Neural cell (in vitro differentiated cells): ENCODE measurements at regions not wholly inside any gene's neighbourhood (a gene's known extent, or its start where the extent isn't known, plus 50 kb on each side); places are given as distances from the start of the nearest gene placed in this dataset.

ENCODE experiments used
- H2AFZ ChIP-seq: fragments of 200-600, 300-800 bp; sonication (generic), shearing (Covaris generic); 2 replicates; pipeline ENCODE4 v1.6.0; 2014; ENCODE audit warnings: low read depth, mild to moderate bottlenecking, antibody characterized with exemption, low read length, moderate library complexity
- H3F3A ChIP-seq: fragments of 200-600 bp; shearing (Covaris generic); 2 replicates; pipeline ENCODE4 v1.6.1; 2016; ENCODE audit warnings: mild to moderate bottlenecking, moderate library complexity, mixed read lengths, antibody characterized with exemption, low read length; ENCODE audit not compliant: insufficient read depth, poor library complexity, severe bottlenecking
- H3K27ac ChIP-seq: fragments of 200-600, 300-800 bp; sonication (generic), shearing (Covaris generic); 2 replicates; pipeline ENCODE4 v1.5.1; 2014; ENCODE audit warnings: mild to moderate bottlenecking, low read length, moderate library complexity
- H3K27me3 ChIP-seq: fragments of 300-800, 200-600 bp; sonication (generic), shearing (Covaris generic); 2 replicates; pipeline ENCODE4 v1.6.0; 2014; ENCODE audit warnings: mild to moderate bottlenecking, low read depth, low read length, moderate library complexity; ENCODE audit not compliant: insufficient read depth
- H3K36me3 ChIP-seq: fragments of 300-800, 200-600 bp; sonication (generic), shearing (Covaris generic); 2 replicates; pipeline ENCODE4 v1.5.1; 2014; ENCODE audit warnings: mild to moderate bottlenecking, antibody characterized with exemption, low read length, moderate library complexity; ENCODE audit not compliant: insufficient read depth
- H3K4me2 ChIP-seq: fragments of 300-800, 200-600 bp; sonication (generic), shearing (Covaris generic); 2 replicates; pipeline ENCODE4 v1.6.0; 2014; ENCODE audit warnings: mild to moderate bottlenecking, low read length
- H3K4me3 ChIP-seq: fragments of 300-800, 200-600 bp; sonication (generic), shearing (Covaris generic); 2 replicates; pipeline ENCODE4 v1.5.1; 2014; ENCODE audit warnings: mild to moderate bottlenecking, low read length, moderate library complexity
- H3K79me2 ChIP-seq: fragments of 200-600 bp; shearing (Covaris generic); replicated peaks from 2 replicates; pipeline ENCODE4 v1.6.0; 2014; ENCODE audit warnings: mild to moderate bottlenecking, low read length, moderate library complexity; ENCODE audit not compliant: insufficient read depth
- H3K9ac ChIP-seq: fragments of 300-800, 200-600 bp; sonication (generic), shearing (Covaris generic); 2 replicates; pipeline ENCODE4 v1.6.1; 2016; ENCODE audit warnings: mild to moderate bottlenecking, low read length, mixed read lengths
- H3K9me2 ChIP-seq: fragments of 200-600 bp; shearing (Covaris generic); 2 replicates; pipeline ENCODE4 v1.6.1; 2016; ENCODE audit warnings: mild to moderate bottlenecking, low read length, mixed read lengths; ENCODE audit not compliant: insufficient read depth
- H3K9me3 ChIP-seq: fragments of 200-600, 300-800 bp; sonication (generic), shearing (Covaris generic); 2 replicates; pipeline ENCODE4 v1.6.1; 2016; ENCODE audit warnings: mild to moderate bottlenecking, mixed run types, low read length, moderate library complexity, mixed read lengths
- H4K20me1 ChIP-seq: fragments of 200-600 bp; shearing (Covaris generic); 2 replicates; pipeline ENCODE4 v1.6.1; 2016; ENCODE audit warnings: mild to moderate bottlenecking, mixed run types; ENCODE audit not compliant: insufficient read depth
- EP300 ChIP-seq: fragments of 450-650 bp; conservative IDR thresholded peaks from 2 replicates; pipeline ENCODE4 v1.6.1; 2014; ENCODE audit warnings: antibody characterized with exemption, mild to moderate bottlenecking, moderate library complexity; ENCODE audit not compliant: poor library complexity, severe bottlenecking
- EZH2 ChIP-seq: fragments of 200-600, 300-800 bp; shearing (Covaris generic), sonication (generic); IDR thresholded peaks from 2 replicates; pipeline ENCODE4 v1.6.1; 2014; ENCODE audit warnings: antibody characterized with exemption, low read length, borderline replicate concordance, mild to moderate bottlenecking; ENCODE audit not compliant: insufficient read depth, poor library complexity, severe bottlenecking
- MXI1 ChIP-seq: fragments of 450-650 bp; conservative IDR thresholded peaks from 2 replicates; pipeline ENCODE4 v1.6.1; 2014; ENCODE audit warnings: antibody characterized with exemption, mild to moderate bottlenecking; ENCODE audit not compliant: poor library complexity, severe bottlenecking
- POLR2AphosphoS5 ChIP-seq: IDR thresholded peaks from 2 replicates; pipeline ENCODE4 v1.6.1; 2012
- RAD21 ChIP-seq: fragments of 450-650 bp; conservative IDR thresholded peaks from 2 replicates; pipeline ENCODE4 v1.6.1; 2014; ENCODE audit warnings: antibody characterized with exemption, mild to moderate bottlenecking, moderate library complexity
- SMC3 ChIP-seq: fragments of 450-650 bp; conservative IDR thresholded peaks from 2 replicates; pipeline ENCODE4 v1.6.1; 2014; ENCODE audit warnings: antibody characterized with exemption, mild to moderate bottlenecking, moderate library complexity; ENCODE audit not compliant: poor library complexity
- TAF1 ChIP-seq: IDR thresholded peaks from 2 replicates; pipeline ENCODE4 v1.6.1; 2012; ENCODE audit warnings: low read depth
- TF ChIP-seq, protein P1 (sequence below): fragments of 450-650 bp; IDR thresholded peaks from 2 replicates; pipeline ENCODE4 v1.5.1; 2014; ENCODE audit warnings: antibody characterized with exemption, mild to moderate bottlenecking, moderate library complexity; ENCODE audit not compliant: poor library complexity, severe bottlenecking
- TF ChIP-seq, protein P2 (sequence below): IDR thresholded peaks from 2 replicates; pipeline ENCODE4 v1.6.1; 2012; ENCODE audit warnings: borderline replicate concordance

DNA sequence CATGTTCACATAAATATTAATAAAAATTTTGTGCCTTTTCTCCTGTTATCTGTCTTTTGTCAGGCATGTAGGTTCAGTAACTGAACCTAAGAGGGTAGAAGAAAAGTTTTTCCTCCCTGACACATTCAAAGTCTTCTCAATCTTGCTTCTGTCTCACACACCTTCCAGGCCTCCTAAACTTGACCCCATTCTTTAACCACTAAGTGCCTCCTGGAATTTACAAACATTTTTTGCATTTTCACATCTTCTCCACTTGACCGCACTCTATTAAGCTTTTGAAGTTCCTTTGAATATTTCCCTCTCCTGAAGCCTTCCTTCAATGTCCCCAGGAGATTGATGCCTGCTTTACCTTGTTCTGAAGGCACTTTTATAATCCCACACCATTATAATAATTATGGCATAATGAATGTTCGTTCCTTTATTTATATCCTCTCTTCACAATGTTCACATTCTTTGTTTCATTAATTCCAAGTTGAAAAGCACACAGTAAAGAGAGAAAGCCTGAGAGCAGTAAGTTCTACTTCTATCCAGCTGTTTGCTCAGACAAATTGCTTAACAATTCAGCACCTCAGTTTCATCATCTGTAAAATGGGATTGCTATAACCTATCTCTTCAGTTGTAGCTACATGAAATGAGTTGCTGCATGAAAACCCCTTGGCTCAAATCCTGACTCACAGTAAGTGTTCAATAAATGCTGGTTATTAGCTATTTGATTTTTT is 184.8 kb upstream of the KLHL29 start:
- Histone ChIP-seq H4K20me1 (no peaks in the 10 kb centered on the region), H3F3A (no peaks in the 10 kb centered on the region), H3K27ac (no peak overlapping the region), H3K79me2 (no peaks in the 10 kb centered on the region), H3K36me3 (no peaks in the 10 kb centered on the region), H3K4me3 (no peak overlapping the region), H3K9me2 (no peaks in the 10 kb centered on the region), H3K9ac (no peak overlapping the region), H3K9me3 (no peaks in the 10 kb centered on the region), H3K27me3 (no peaks in the 10 kb centered on the region), H3K4me2 (no peak overlapping the region), H2AFZ (no peak overlapping the region)
- no peak for TF ChIP-seq EZH2
- no peak for TF ChIP-seq SMC3
- no peak for TF ChIP-seq MXI1
- no peak for TF ChIP-seq EP300
- TF ChIP-seq, protein P1, sequence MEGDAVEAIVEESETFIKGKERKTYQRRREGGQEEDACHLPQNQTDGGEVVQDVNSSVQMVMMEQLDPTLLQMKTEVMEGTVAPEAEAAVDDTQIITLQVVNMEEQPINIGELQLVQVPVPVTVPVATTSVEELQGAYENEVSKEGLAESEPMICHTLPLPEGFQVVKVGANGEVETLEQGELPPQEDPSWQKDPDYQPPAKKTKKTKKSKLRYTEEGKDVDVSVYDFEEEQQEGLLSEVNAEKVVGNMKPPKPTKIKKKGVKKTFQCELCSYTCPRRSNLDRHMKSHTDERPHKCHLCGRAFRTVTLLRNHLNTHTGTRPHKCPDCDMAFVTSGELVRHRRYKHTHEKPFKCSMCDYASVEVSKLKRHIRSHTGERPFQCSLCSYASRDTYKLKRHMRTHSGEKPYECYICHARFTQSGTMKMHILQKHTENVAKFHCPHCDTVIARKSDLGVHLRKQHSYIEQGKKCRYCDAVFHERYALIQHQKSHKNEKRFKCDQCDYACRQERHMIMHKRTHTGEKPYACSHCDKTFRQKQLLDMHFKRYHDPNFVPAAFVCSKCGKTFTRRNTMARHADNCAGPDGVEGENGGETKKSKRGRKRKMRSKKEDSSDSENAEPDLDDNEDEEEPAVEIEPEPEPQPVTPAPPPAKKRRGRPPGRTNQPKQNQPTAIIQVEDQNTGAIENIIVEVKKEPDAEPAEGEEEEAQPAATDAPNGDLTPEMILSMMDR = no peak
- TF ChIP-seq, protein P2, sequence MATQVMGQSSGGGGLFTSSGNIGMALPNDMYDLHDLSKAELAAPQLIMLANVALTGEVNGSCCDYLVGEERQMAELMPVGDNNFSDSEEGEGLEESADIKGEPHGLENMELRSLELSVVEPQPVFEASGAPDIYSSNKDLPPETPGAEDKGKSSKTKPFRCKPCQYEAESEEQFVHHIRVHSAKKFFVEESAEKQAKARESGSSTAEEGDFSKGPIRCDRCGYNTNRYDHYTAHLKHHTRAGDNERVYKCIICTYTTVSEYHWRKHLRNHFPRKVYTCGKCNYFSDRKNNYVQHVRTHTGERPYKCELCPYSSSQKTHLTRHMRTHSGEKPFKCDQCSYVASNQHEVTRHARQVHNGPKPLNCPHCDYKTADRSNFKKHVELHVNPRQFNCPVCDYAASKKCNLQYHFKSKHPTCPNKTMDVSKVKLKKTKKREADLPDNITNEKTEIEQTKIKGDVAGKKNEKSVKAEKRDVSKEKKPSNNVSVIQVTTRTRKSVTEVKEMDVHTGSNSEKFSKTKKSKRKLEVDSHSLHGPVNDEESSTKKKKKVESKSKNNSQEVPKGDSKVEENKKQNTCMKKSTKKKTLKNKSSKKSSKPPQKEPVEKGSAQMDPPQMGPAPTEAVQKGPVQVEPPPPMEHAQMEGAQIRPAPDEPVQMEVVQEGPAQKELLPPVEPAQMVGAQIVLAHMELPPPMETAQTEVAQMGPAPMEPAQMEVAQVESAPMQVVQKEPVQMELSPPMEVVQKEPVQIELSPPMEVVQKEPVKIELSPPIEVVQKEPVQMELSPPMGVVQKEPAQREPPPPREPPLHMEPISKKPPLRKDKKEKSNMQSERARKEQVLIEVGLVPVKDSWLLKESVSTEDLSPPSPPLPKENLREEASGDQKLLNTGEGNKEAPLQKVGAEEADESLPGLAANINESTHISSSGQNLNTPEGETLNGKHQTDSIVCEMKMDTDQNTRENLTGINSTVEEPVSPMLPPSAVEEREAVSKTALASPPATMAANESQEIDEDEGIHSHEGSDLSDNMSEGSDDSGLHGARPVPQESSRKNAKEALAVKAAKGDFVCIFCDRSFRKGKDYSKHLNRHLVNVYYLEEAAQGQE = no peak
- TF ChIP-seq TAF1 = no peak
- no peak for TF ChIP-seq RAD21
- no peak for TF ChIP-seq POLR2AphosphoS5

DNA sequence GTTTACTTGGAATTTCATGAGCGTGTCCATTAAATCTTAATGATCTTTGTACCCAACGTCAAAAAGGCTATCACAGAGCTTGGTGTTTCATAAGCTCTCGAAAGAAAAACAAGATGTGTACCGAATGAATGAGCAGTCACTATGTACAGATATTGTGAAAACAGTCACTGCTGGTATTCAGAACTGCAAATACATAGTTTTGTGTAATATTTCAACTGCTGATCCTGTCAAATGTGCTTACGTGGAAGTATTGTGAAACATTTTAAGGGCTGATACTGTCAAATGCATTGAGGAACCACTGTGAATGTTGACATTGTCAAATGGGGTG is 184.2 kb upstream of the KLHL29 start:
- Histone ChIP-seq H3F3A (no peaks in the 10 kb centered on the region), H3K9me2 (no peaks in the 10 kb centered on the region), H3K9ac (no peak overlapping the region), H4K20me1 (no peaks in the 10 kb centered on the region), H3K4me3 (no peak overlapping the region), H2AFZ (no peak overlapping the region), H3K36me3 (no peaks in the 10 kb centered on the region), H3K79me2 (no peaks in the 10 kb centered on the region), H3K27me3 (no peaks in the 10 kb centered on the region), H3K27ac (no peak overlapping the region), H3K9me3 (no peaks in the 10 kb centered on the region), H3K4me2 (no peak overlapping the region)
- TF ChIP-seq POLR2AphosphoS5 (peak; percentile 41), TAF1 (no peak)

DNA sequence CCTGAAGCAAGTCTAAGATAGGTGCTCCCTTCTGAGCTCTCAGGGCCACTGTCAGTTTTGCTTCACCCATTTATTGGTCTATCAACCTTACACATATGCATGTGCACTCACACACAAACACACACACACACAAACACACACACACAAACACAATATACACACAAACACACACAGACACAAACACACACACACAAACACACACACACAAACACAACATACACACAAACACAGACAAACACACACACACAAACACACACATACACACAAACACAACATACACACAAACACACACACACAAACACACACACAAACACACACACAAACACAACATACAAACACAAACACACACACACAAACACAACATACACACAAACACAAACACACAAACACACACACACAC is 181.6 kb upstream of the KLHL29 start:
- no peak for TF ChIP-seq TAF1
- H3K79me2 ChIP-seq = no peaks in the 10 kb centered on the region
- H3K9ac ChIP-seq = no peak overlapping the region
- H3K9me3 ChIP-seq = no peaks in the 10 kb centered on the region
- H3K9me2 ChIP-seq = no peaks in the 10 kb centered on the region
- H3K27me3 ChIP-seq = no peaks in the 10 kb centered on the region
- no peak overlapping the region for H3K4me3 ChIP-seq
- no peaks in the 10 kb centered on the region for H4K20me1 ChIP-seq
- no peak overlapping the region for H3K27ac ChIP-seq
- no peak overlapping the region for H3K4me2 ChIP-seq
- H3F3A ChIP-seq = no peaks in the 10 kb centered on the region
- no peak overlapping the region for H2AFZ ChIP-seq
- H3K36me3 ChIP-seq = no peaks in the 10 kb centered on the region
